ENCODE measurements at regions not wholly inside any gene's neighbourhood (a gene's known extent, or its start where the extent isn't known, plus 50 kb on each side); places are given as distances from the start of the nearest gene placed in this dataset.

- no peak for DNase-seq
Observed at GRCh38 chr14:42872786-42873185, 1266.1 kb downstream of the LRFN5 start.

- DNase-seq: no peak
Observed at GRCh38 chr14:42869681-42870080, 1263.0 kb downstream of the LRFN5 start.

DNA sequence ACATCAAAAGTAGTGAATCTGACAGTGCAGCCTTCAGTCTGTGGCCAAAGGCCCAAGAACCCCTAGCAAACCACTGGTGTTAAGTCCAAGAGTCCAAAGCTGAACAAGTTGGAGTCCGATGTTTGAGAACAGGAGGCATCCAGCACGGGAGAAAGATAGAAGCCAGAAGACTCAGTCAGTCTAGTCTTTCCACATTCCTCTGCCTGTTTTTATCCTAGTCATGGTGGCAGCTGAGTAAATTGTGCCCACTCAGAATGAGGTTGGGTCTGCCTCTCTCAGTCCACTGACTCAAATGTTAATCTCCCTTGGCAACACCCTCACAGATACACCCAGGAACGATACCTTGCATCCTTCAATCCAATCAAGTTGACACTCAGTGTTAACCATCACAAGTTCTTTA, 1255.4 kb downstream of the LRFN5 start:
- peak; percentile 71 for DNase-seq

DNA sequence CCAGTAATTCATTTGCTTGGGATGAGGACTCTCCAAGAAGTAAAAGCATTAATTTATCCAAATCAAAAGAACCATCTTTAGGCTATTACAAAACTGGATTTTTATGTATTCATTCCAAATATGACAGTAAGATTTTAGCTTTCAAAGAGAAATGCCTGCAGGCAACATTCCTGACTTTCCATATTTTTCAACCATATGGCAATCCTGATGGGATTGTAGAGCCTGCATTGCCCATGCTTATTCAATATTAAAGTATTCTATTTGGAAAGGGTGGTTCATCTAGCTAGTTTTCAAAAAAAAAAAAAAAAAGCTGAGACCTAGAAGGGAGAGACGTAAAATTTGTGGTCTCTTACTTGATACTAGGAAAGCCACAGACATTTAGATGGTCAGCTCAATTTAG, 1253.7 kb downstream of the LRFN5 start:
- no peak for DNase-seq

DNA sequence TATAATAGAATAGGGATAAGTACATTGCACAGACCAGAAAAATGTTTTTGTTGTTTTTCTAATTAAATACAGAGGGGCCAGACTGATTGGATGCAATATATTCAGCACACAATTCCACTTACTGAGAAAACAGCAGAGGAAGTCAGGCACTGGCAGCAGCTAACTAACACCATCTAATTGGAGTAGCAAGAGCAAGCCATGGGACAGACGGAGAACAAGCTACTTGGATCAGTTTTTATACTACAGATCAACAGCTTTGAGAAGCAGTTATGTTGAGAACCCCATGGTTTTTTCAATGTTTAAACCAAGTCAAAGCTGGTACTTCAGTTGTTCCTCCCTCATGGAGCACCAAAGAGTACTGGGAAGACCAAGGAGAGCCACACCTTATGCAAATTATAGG, 1249.4 kb downstream of the LRFN5 start:
- no peak for DNase-seq

GRCh38 chr14:42855085-42855484, 1248.4 kb downstream of the LRFN5 start:
- DNase-seq: no peak

GRCh38 chr14:42854061-42854460, 1247.4 kb downstream of the LRFN5 start:
- no peak for DNase-seq

DNA sequence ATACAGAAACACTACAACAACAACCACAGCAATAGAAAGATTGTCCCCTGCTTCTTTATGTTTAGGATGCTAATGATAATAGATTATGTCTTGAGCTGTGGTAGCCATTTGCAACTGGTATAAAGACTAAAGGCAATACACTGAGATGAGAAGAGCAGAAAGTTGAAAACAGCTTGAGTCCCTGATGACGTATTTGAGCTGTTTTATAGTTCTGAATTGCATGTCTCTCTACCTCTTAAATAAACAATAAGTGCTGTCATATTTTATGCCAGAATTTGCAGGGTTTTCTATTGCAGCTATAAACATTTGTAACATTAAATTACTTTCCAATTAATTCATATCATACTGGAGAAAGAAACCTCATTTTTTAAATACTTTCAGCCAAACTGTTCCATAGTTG, 1242.0 kb downstream of the LRFN5 start:
- DNase-seq: no peak

DNA sequence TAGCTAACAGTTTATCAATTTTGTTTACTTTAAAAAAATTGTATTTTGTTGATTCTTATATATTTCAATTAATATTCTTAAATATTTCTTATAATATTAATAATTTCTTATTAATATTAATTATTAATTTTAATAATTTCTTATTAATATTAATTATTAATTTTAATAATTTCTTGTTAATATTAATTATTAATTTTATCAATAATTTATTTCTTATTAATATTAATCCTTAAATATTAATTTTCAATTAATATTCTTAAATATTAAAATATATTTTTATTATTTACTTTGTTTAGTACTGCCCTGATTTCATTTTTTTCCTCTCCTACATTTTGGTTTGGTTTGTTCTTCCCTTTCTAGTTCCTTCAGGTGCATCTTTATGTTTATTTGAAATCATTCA, 1208.1 kb downstream of the LRFN5 start:
- no peak for DNase-seq

DNA sequence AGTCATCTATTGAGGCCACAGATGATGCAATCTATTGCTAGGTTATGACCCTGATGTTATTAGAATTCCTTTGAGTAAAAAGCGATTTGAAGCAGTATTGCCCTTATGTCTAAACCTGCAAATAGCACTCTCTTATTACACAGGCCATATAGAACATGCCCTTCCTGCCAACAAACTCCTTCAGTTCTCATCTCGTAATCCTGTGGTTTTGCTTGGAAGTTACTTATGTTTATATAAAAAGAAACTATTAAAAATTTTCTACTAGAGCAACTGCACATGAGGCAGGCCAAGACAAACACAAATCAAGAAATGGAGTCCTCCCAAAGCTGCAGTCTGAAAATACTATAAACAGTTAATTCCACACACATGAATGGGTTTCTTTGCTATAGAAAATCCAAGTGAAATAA, 1200.2 kb downstream of the LRFN5 start:
- DNase-seq: no peak

DNA sequence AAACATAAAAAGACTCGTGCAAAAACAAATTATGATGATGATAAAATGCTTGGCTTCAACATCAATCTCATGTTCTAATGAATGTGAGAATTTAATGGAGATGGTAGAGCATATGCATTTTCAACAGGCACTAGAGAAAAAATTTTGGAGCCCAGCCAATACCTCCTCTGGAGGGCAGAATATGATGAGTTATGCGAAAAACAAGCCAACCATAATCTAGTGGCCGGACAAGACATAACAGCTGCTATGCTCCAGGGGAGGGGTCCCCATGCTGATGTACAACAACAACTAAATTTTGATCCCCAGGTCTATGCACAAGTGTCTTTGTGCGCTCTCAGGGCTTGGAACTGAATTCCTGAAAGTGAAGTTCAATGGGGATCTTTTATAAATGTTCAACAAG, 1197.5 kb downstream of the LRFN5 start:
- no peak for DNase-seq

GRCh38 chr14:42802346-42802745, 1195.7 kb downstream of the LRFN5 start:
- no peak for DNase-seq

DNA sequence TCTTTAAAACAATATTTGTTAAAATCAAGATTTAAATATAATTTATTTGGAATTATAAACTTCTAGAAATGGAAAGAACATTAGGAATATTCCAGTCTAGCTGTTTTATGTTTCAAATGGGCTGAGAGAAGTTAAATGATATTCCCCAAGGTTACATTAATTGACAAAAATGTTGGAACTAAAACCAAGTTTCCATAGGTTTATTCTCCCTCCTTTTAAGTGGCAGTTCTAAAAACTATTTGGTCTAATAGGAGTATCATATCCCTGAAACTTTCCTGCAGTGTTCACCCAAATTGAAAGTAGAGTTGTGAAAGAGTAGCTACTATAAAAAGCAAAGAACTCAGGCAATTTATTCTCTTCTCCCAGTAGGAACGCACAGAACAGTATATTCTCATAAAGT, 1185.5 kb downstream of the LRFN5 start:
- DNase-seq: no peak

DNA sequence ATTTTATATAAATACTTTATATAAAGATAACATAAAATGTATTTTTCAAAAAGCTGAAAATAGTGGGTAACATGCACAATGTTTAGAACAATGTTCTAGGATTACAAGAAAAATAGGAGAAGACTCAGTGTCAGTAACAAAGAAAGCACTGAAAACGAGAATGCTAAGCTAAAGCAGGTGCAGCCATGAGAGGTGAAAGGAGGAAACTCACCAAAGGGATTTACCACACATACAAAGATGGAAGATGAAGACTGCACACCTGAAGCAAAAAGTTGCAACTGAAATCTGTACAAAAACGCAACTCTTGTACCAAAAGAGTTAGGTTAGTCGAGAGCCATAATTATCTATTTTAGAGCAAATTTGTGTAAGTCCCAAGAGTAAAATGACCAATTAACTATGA, 1176.1 kb downstream of the LRFN5 start:
- no peak for DNase-seq

GRCh38 chr14:42778984-42779383, 1172.3 kb downstream of the LRFN5 start:
- DNase-seq: no peak

DNA sequence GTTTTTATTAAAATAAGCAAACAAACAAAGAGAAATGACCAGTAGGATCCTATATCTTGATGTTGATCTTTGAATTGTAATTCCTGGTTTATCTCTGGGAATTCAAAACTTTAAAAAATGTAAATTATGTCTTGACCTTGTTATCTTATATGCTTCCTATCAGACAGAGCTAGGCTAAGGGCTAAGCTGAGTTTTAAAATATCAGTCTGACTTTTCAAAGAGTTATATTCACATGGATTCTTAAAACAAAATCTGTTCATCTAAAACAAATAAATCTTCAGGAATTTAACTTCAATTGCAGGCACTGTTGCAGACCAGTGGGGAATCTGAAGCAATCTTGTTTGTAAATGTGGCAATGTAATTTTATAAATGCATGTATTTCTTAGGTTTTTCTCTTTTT, 1144.1 kb downstream of the LRFN5 start:
- DNase-seq: no peak

GRCh38 chr14:42742084-42742483, 1135.4 kb downstream of the LRFN5 start:
- DNase-seq: no peak

DNA sequence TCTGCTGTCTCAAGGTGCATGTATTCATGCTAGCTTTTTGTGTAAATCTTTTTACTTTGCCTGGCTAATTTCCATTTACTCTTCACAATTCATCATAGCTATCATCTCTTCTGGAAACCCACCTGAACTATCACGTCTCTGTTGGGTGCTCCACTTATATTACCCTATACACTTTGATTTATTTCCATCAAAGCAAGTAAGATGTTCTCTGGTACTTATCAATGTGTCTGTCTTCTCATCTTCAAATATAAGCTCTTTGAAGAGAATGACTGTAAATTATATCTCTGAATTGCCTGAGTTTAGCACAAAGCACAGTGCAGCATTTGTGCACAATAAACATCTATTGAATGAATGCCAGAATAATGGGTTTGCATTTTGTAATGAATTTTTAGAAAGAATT, 1129.7 kb downstream of the LRFN5 start:
- DNase-seq: no peak

GRCh38 chr14:42734041-42734440, 1127.4 kb downstream of the LRFN5 start:
- DNase-seq: no peak

DNA sequence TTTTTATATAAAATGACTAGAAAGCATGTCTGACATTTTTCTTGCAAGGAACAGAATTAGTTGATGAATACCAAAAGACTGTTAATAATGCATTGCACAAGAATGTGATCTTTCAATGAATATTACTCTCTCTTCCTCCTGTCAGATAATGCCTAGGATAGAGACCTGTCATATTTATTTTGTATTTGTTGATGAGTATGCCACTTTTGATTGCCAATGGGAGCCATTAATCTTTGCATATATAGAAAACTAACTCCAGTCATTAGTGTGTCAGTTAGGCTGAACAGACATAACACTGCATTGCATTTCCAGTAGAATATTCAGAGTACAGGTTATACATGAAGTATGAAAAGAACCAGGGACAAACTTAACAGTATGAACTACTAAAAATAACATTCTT, 1125.3 kb downstream of the LRFN5 start:
- DNase-seq: no peak

DNA sequence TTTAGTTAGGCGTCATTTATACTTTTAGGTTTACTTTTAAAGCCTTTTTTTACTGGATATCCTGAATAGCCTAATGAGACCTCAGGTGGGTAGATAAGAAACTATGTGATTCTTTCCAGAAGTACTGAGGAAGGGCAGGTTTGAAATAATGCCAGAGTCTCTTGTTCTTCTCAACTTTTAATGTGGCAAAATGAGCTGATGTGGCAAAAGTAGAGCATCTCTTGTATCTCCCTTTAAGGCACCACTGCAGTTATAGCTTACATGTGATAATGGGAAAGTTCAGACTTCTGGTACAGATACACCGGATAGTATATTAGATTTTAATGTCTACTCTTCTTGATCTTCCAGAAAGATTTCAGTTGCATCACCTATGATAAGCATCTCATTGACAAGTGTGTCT, 1124.8 kb downstream of the LRFN5 start:
- DNase-seq: no peak

- DNase-seq: no peak
Observed at GRCh38 chr14:42729681-42730080, 1123.0 kb downstream of the LRFN5 start.

- no peak for DNase-seq
Observed at GRCh38 chr14:42719391-42719790, 1112.7 kb downstream of the LRFN5 start.

- DNase-seq: no peak
Observed at GRCh38 chr14:42715316-42715715, 1108.6 kb downstream of the LRFN5 start.

DNA sequence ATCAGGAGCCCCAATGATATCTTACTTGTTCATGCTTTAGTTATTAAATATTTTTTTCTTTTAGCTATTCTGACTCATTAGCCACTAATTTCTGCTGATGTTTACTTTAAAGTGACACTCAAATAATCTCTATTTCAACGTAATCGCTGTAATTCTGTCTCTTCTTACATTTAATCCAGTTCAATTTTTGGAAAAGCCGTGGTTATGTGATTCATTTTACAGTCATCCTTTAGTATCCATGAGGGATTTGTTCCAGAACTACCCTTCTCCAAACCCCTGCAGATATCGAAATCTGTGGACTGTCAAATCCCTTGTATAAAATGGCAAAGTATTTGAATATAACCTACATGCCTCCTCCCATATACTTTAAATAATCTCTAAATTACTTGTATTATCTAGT, 1103.4 kb downstream of the LRFN5 start:
- DNase-seq: no peak

- no peak for DNase-seq
Observed at GRCh38 chr14:42703501-42703900, 1096.8 kb downstream of the LRFN5 start.

All from islet precursor cell (in vitro differentiated cells).